B cell (primary cell): ENCODE measurements at regions not wholly inside any gene's neighbourhood (a gene's known extent, or its start where the extent isn't known, plus 50 kb on each side); places are given as distances from the start of the nearest gene placed in this dataset.

ENCODE experiments used
- ATAC-seq: fragments of 200-7000 bp; cut with Tn5 transposase; one replicate; pipeline ENCODE4 v1.10.0; 2021; ENCODE audit warnings: low read depth, mild to moderate bottlenecking, moderate number of reproducible peaks, moderate library complexity
- CTCF ChIA-PET: fragments of 350-600 bp; sonication (Branson Sonifier 250); formaldehyde crosslinking; loops from one replicate; lab custom pipeline; 2021; ENCODE audit warnings: antibody characterized with exemption, inconsistent platforms; lab: Charles Lee
- POLR2A ChIA-PET: fragments of 350-600 bp; sonication (Branson Sonifier 250); formaldehyde crosslinking; loops from one replicate; lab custom pipeline; 2021; ENCODE audit warnings: antibody characterized with exemption; lab: Charles Lee
- DNase-seq: peaks from one replicate; pipeline ENCODE4 v3.0.0; 2013
- H2AFZ ChIP-seq: 2 replicates; pipeline ENCODE4 v1.6.1; 2012; ENCODE audit warnings: mild to moderate bottlenecking, low read depth, low read length; ENCODE audit not compliant: insufficient read depth, poor library complexity, severe bottlenecking
- H3K27ac ChIP-seq, 2 donors: 1 replicate in 1 of 2; 2 replicates in 1 of 2; pipeline ENCODE4 v1.5.1; 2012 to 2013; ENCODE audit warnings: low read length in 2 of 2, mild to moderate bottlenecking in 2 of 2, moderate library complexity in 1 of 2
- H3K27me3 ChIP-seq, 4 experiments: fragments of 200-600 bp in 1 of 4; sonication (generic) in 1 of 4; replicated peaks in 1 of 4; 1 replicate in 2 of 4; 2 replicates in 2 of 4; pipeline versions ENCODE4 v1.6.1 to v1.7.0; 2013 to 2016; ENCODE audit warnings: low read length in 3 of 4, mild to moderate bottlenecking in 2 of 4, mixed read lengths in 1 of 4, moderate library complexity in 1 of 4; ENCODE audit not compliant: insufficient read depth in 4 of 4, control insufficient read depth in 3 of 4; ENCODE audit errors: control extremely low read depth in 1 of 4
- H3K36me3 ChIP-seq, 2 experiments: replicated peaks in 1 of 2; 1 replicate in 1 of 2; 2 replicates in 1 of 2; pipeline versions ENCODE4 v1.6.1 to v1.7.1; 2013; ENCODE audit warnings: low read length in 1 of 2; ENCODE audit not compliant: insufficient read depth in 2 of 2, control insufficient read depth in 1 of 2; ENCODE audit errors: control extremely low read depth in 1 of 2, extremely low read depth in 1 of 2
- H3K4me1 ChIP-seq, 2 donors: fragments of 200-600 bp in 1 of 2; sonication (generic) in 1 of 2; 1 replicate in 1 of 2; 2 replicates in 1 of 2; pipeline versions ENCODE4 v1.5.1 to v1.6.1; 2013 to 2017; ENCODE audit warnings: low read length in 2 of 2; ENCODE audit not compliant: control insufficient read depth in 2 of 2, insufficient read depth in 2 of 2
- H3K4me2 ChIP-seq: replicated peaks from 2 replicates; pipeline ENCODE3; 2012; ENCODE audit warnings: mild to moderate bottlenecking, low read depth, low read length; ENCODE audit not compliant: poor library complexity, severe bottlenecking
- H3K4me3 ChIP-seq, 5 experiments: fragments of 200-600 bp in 1 of 5; sonication (generic) in 1 of 5; 1 replicate in 3 of 5; 2 replicates in 2 of 5; pipeline versions ENCODE4 v1.5.1 to v1.7.0; 2011 to 2016; ENCODE audit warnings: low read length in 4 of 5, mild to moderate bottlenecking in 4 of 5, low read depth in 2 of 5, control low read depth in 1 of 5, moderate library complexity in 1 of 5; ENCODE audit not compliant: insufficient read depth in 1 of 5; ENCODE audit errors: control extremely low read depth in 1 of 5, extremely low read depth in 1 of 5
- H3K79me2 ChIP-seq: fragments of 200-600 bp; sonication (generic); one replicate; pipeline ENCODE4 v1.6.0; 2016; ENCODE audit warnings: low read length; ENCODE audit not compliant: control insufficient read depth, insufficient read depth
- H3K9ac ChIP-seq: fragments of 200-600 bp; sonication (generic); 2 replicates; pipeline ENCODE4 v1.6.1; 2017; ENCODE audit warnings: mild to moderate bottlenecking, low read length, moderate library complexity
- H3K9me3 ChIP-seq, 3 donors: one replicate each; pipeline versions ENCODE4 v1.6.1 to v1.7.1; 2013; ENCODE audit warnings: low read length in 2 of 3; ENCODE audit not compliant: control insufficient read depth in 2 of 3, insufficient read depth in 1 of 3; ENCODE audit errors: control extremely low read depth in 1 of 3
- H4K20me1 ChIP-seq: 2 replicates; pipeline ENCODE4 v1.6.0; 2012; ENCODE audit warnings: mild to moderate bottlenecking, low read length; ENCODE audit not compliant: insufficient read depth, control insufficient read depth, poor library complexity, severe bottlenecking
- H3K27ac Mint-ChIP-seq: one replicate; pipeline ENCODE4 v1.8.0; 2021; ENCODE audit warnings: mixed read lengths
- H3K27me3 Mint-ChIP-seq: one replicate; pipeline ENCODE4 v1.8.0; 2021; ENCODE audit warnings: mixed read lengths
- H3K4me1 Mint-ChIP-seq: one replicate; pipeline ENCODE4 v1.8.0; 2021; ENCODE audit warnings: mixed read lengths
- H3K4me3 Mint-ChIP-seq: one replicate; pipeline ENCODE4 v1.8.0; 2021; ENCODE audit warnings: mixed read lengths
- H3K9me3 Mint-ChIP-seq: one replicate; pipeline ENCODE4 v1.8.0; 2022; ENCODE audit warnings: mixed read lengths; ENCODE audit not compliant: insufficient read depth
- CTCF ChIP-seq: fragments of 200-600 bp; IDR thresholded peaks from one replicate; pipeline ENCODE4 v1.8.0; 2022; ENCODE audit warnings: antibody characterized with exemption, mild to moderate bottlenecking
- EZH2 ChIP-seq: IDR thresholded peaks from 2 replicates; pipeline ENCODE4 v1.6.1; 2012; ENCODE audit warnings: borderline replicate concordance, low read depth, mild to moderate bottlenecking, moderate library complexity, low read length; ENCODE audit not compliant: insufficient read depth, poor library complexity, severe bottlenecking
- intact Hi-C: fragments of 100-400 bp; cut with micrococcal nuclease; formaldehyde crosslinking; loops from one replicate; pipeline ENCODE4 v1.10.0; 2022

- Histone ChIP-seq H3K9me3 (no peaks in the 10 kb centered on the region), H3K9ac (no peak overlapping the region), H4K20me1 (no peaks in the 10 kb centered on the region), H3K4me3 (no peak overlapping the region), H3K4me2 (no peak overlapping the region), H3K79me2 (no peaks in the 10 kb centered on the region), H3K36me3 (no peaks in the 10 kb centered on the region), H3K4me1 (no peaks in the 10 kb centered on the region), H3K27me3 (peaks cover 0 to 3% (median 0%) of the 10 kb centered on the region in 4 experiments), H3K27ac (no peak overlapping the region), H2AFZ (no peak overlapping the region)
- Mint-ChIP-seq H3K9me3 (no peaks in the 10 kb centered on the region), H3K27ac (no peak overlapping the region), H3K27me3 (no peaks in the 10 kb centered on the region), H3K4me3 (no peak overlapping the region), H3K4me1 (no peaks in the 10 kb centered on the region)
- ChIA-PET POLR2A (no interaction called here), CTCF (no interaction called here)
- DNase-seq (no peak), ATAC-seq (no peak)
- TF ChIP-seq EZH2 (no peak), CTCF (no peak)
- intact Hi-C loops, result no loop called here
Measured at GRCh38 chr6:80544976-80545722, 438.7 kb downstream of the BCKDHB start.

GRCh38 chr6:80544555-80544954, 438.1 kb downstream of the BCKDHB start:
- Histone ChIP-seq H4K20me1 (no peaks in the 10 kb centered on the region), H2AFZ (no peak overlapping the region), H3K79me2 (no peaks in the 10 kb centered on the region), H3K4me3 (no peak overlapping the region), H3K27me3 (peaks cover 0 to 3% (median 0%) of the 10 kb centered on the region in 4 experiments), H3K27ac (no peak overlapping the region), H3K9me3 (no peaks in the 10 kb centered on the region), H3K4me2 (no peak overlapping the region), H3K4me1 (no peaks in the 10 kb centered on the region), H3K36me3 (no peaks in the 10 kb centered on the region), H3K9ac (no peak overlapping the region)
- TF ChIP-seq EZH2, result no peak
- TF ChIP-seq CTCF, result no peak
- POLR2A ChIA-PET, result no interaction called here
- Mint-ChIP-seq H3K9me3 (no peaks in the 10 kb centered on the region), H3K27me3 (no peaks in the 10 kb centered on the region), H3K4me3 (no peak overlapping the region), H3K4me1 (no peaks in the 10 kb centered on the region), H3K27ac (no peak overlapping the region)
- CTCF ChIA-PET, result no interaction called here
- ATAC-seq, result no peak
- DNase-seq, result no peak
- intact Hi-C loops, result no loop called here
